GM21526 (cell line): ENCODE measurements at regions not wholly inside any gene's neighbourhood (a gene's known extent, or its start where the extent isn't known, plus 50 kb on each side); places are given as distances from the start of the nearest gene placed in this dataset.
A peak's percentile ranks its signal among the peaks of the same experiment; 100 is the strongest.

Experiments
- ATAC-seq: cut with Tn5 transposase; IDR thresholded peaks from one replicate; pipeline ENCODE4 v1.9.1; 2021; ENCODE audit warnings: moderate library complexity; ENCODE audit not compliant: unreplicated experiment, low FRiP score

DNA sequence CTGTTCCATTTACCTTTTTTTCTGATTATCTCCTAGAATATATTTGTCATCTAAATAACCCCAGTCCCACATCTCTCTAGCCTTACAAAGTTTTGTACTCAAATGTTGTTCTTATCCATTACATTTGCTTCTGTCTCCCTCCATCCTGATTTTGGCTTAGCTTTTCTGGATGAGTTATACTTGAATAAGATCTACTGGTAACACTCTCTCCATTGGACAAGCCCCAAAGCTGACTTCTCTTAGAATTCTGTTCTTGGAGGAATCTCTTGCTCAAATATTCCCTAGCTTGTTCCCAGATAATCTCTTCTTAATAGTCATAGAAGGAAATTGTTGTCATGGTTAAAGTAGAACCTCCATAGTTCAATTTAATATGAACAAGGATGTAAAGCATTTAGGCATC lies 115.5 kb upstream of the HS3ST1 start:
- ATAC-seq: no peak

DNA sequence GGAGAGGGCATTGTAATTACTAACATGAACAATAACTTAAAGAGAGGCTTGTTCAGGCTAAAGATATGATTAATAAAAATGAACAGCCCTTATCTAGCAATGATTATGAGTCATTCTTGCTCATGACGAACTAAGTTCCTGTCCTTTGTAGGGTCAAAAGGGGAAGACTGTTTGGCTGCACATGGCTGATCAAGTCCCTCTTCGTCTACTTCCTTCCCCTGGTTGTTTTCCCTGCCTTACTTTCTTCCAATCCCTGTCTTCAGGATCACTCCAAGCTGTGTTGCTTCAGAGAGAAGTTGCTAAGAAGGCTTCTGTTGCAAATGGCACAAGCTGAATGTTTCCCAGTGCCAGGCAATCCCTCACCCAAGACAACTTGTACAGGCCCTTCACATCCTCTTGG lies 115.0 kb upstream of the HS3ST1 start:
- no peak for ATAC-seq

DNA sequence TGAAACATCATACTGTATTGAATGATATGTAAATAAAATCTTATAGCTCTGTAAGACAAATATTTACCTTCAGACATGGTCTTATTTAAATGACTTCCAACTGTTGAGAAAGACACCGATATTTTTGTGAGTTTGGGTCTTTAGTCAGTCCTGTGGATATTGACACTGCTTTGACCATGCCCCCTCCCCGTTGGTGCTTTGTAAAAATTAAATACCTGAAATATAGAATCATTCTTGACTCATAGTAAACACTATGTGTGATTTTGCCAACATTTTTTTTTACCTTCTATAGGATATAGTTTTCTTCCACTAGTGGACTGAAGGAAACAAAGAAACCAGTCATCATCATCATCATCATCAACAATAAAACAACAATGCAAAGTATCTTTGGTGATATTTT lies 114.3 kb upstream of the HS3ST1 start:
- no peak for ATAC-seq

GRCh38 chr4:11537846-11538245 lies 109.2 kb upstream of the HS3ST1 start:
- peak; percentile 78 for ATAC-seq

- no peak for ATAC-seq
Measured at GRCh38 chr4:11535333-11535732, 106.6 kb upstream of the HS3ST1 start.

GRCh38 chr4:11534623-11535302 lies 106.1 kb upstream of the HS3ST1 start:
- ATAC-seq: no peak

DNA sequence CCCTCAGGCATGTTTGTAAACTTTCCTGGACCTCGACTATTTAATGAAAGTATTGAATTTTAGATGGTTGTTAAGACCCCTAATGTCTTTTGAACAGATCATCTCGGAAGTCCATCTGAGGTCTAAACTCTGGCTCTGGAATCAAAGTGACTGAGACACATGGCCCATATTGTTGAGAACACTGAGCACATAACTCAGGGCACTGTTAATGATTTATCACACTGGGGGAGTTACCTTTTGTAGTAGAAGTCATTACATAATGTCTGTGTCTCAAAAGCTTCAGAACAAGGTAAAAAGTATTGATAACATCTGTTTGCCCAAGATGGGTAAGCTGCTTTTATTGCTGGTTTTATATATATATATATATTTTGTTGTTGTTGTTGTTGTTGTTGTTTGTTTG lies 103.4 kb upstream of the HS3ST1 start:
- no peak for ATAC-seq

DNA sequence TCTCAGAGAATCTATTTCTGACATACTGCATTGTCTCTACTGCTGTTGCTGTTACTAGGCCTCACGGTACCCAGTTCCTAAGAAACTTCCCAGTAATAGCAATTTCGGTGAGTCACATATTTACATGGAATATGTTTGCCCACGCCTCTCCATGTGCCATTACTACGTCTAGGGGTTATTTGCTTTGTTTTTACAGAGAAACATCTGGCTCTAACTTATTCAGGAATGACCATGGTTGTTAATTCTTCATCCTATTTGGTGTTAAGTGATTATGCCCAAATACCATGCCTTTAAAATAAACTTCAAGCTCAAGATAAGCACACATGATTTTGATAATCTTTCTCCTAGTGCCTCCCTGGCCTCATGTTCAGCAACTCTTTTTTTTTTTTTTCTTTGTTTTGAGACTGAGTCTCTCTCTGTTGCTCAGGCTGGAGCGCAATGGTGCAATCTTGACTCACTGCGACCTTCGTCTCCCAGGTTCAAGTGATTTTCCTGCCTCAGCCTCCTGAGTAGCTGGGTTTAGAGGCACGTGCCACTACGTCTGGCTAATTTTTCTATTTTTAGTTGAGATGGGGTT lies 101.0 kb upstream of the HS3ST1 start:
- ATAC-seq: no peak

DNA sequence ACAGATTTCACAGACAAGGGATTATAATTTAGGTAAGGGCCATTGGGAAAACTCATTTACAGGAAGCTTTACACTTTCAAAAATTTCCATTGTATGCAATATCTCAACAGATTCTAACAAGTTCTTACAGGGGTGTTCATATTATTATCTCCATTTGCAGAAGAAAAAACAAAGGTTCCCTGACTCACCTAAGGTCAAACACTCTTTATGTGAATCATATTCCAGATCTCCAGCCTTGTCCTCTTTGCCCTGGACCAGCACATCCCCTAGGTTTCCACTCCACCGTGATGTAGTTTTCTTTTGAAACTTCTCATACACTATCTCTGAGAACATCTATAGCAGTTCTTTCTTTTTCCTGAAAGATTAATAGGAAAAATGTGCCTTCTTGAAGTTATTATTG lies 96.4 kb upstream of the HS3ST1 start:
- no peak for ATAC-seq

- no peak for ATAC-seq
Measured at GRCh38 chr4:11518754-11519153, 90.1 kb upstream of the HS3ST1 start.

DNA sequence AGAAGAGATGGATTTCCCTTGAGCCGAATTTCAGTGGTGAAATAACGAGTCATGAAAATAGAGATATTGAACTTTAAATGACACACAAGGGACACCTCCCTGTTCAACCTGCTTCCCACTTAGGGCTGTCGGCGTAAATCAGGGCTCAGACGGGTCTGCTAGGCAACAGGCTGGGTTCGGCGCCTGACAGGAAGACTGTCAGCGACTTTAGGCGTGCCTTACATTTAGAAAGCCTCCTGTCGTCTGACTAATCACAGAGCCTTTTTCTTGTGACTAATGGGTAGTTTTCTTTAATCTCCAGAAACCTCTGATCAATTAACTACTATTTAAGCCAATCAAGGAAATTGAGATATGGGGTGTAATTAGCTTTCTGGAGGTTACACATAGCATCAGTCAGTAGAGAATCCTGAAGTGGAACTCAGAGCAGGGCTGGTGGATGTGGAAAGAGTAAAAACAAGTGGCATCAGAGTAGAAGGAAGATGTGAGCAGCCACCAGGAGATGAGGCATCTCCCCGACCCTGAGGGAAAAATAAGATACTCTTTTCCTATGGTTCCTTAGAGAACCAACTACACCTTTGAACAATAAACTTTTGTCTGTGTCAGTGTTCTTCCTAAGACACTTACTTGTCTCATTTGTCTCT lies 86.2 kb upstream of the HS3ST1 start:
- ATAC-seq: no peak

DNA sequence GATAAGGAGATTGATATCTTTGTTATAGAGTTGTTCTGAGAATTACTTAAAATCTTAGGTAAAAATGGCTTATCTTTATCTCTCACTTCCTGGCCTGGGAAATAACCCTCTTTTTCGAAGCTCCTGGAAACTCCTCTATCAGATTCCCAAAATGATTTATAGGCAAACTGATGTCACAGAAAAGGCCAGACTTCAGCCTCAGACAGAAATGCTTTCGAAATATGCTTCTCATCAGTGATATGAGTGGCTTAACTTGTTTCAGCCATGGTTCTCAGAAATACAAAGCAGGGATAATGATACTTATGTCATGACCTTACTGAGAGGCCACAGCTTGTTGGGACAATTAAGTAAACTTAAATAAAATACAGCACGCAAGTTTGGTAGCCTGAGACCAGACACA lies 85.3 kb upstream of the HS3ST1 start:
- no peak for ATAC-seq

GRCh38 chr4:11512871-11513270 lies 84.2 kb upstream of the HS3ST1 start:
- no peak for ATAC-seq

GRCh38 chr4:11511321-11511720 lies 82.6 kb upstream of the HS3ST1 start:
- no peak for ATAC-seq

DNA sequence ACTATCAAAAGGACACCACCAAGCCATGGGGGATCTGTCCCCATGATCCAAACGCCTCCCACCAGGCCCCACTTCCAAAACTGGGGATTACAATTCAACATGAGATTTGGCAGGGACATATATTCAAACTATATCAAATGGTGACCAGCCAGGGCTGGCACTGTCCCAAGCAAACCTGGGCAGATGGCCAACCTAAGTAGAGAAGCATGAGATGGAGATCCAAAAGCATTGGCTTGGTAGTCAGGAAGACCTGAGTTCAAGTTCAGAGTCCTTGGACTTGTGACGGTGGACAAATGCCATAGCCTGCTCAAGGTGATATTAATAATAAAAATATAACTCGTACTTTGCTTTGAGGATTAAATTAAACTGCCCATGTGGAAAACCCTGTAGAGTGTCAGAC lies 79.2 kb upstream of the HS3ST1 start:
- ATAC-seq: no peak

- ATAC-seq: no peak
Measured at GRCh38 chr4:11506194-11506593, 77.5 kb upstream of the HS3ST1 start.

DNA sequence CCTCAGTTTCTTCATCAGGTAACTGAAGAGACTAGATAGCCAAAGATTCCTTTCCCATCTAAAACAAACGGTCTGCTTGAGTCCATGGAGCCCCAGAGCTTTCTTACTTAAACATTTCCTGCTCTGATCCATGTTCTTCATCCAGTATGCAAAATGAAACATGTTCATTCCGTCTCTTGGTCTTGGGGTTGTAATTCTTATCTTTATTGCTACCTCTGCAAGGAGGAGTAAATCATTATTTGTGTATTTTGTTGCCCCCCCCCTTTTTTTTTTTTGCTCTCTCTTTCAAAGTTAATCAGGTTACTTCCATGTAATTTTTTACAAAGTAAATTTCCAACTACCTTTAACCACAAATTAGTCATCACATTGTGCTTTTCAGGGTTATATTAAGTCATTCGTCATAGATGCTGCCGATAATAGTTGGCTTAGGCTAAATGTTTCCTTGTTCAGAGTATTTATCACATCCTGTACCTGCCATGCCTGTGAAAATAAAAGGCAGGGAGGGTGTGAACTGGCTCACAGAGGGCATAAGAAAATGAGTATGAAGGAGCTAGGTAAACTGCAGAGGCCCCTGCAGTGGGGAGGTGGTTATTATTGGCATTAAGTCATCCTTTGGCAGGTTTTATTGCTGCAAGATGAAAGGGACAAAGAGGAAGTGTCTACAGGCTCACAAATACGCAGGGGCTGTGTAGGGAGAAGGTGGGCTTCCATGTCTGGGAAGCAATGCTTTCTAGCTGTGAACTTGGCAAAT lies 76.7 kb upstream of the HS3ST1 start:
- ATAC-seq: no peak

GRCh38 chr4:11503166-11503565 lies 74.5 kb upstream of the HS3ST1 start:
- ATAC-seq: no peak

GRCh38 chr4:11497972-11498371 lies 69.3 kb upstream of the HS3ST1 start:
- ATAC-seq: no peak

DNA sequence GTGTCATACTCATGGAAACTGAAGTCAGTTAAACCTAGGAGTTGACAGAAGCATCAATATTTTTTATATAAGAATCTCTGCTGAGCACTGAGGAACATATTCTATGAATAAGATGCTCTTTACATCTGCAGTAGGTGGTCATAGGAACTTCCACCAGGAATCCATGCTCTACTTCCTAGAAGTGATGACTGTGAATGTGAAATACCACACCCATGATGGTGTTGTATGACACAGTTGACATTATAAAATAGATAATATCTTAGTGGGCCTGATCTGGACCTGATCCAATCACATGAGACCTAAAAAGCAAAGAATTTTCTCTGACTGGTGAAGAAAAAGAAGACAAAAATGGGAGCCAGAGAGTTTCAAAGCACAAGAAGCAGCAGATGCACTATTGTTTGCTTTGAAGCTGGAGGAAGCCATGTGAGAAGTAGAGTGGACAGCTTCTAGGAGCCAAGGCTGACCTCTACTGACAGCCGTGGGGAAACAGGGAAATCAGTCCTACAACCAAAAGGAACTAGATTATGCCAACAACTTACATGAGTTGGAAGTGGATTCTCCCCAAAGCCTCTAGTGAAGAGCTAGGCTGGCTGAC lies 68.6 kb upstream of the HS3ST1 start:
- no peak for ATAC-seq

- ATAC-seq: no peak
Measured at GRCh38 chr4:11496351-11496829, 67.7 kb upstream of the HS3ST1 start.
